Naive thymus-derived CD4-positive, alpha-beta T cell (primary cell): ENCODE measurements at regions not wholly inside any gene's neighbourhood (a gene's known extent, or its start where the extent isn't known, plus 50 kb on each side); places are given as distances from the start of the nearest gene placed in this dataset.

Experiments
- ATAC-seq: fragments of 150-1000 bp; cut with Tn5 transposase; 2 replicates; pipeline ENCODE4 v1.10.0; 2021; ENCODE audit warnings: mild to moderate bottlenecking, moderate library complexity
- CTCF ChIA-PET: fragments of 350-600 bp; sonication (Branson Sonifier 250); formaldehyde crosslinking; loops from one replicate; lab custom pipeline; 2021; ENCODE audit warnings: antibody characterized with exemption; lab: Charles Lee
- POLR2A ChIA-PET: fragments of 350-600 bp; sonication (Branson Sonifier 250); formaldehyde crosslinking; loops from one replicate; lab custom pipeline; 2021; ENCODE audit warnings: antibody characterized with exemption, inconsistent platforms; lab: Charles Lee
- DNase-seq, 9 donors: peaks; one replicate each; pipeline versions ENCODE4 v3.0.0 to v3.0.0-alpha.2; 2020 to 2022; ENCODE audit warnings: mixed read lengths in 1 of 9
- H3K27ac ChIP-seq: one replicate; pipeline ENCODE4 v1.7.0; 2013; ENCODE audit warnings: mild to moderate bottlenecking, low read depth, low read length, moderate library complexity
- H3K27me3 ChIP-seq, 2 donors: one replicate each; pipeline ENCODE4 v1.7.0; 2013; ENCODE audit warnings: low read length in 2 of 2, mild to moderate bottlenecking in 2 of 2, moderate library complexity in 2 of 2; ENCODE audit not compliant: control insufficient read depth in 2 of 2, insufficient read depth in 2 of 2
- H3K36me3 ChIP-seq, 3 experiments: 1 replicate in 2 of 3; 2 replicates in 1 of 3; pipeline ENCODE4 v1.7.0; 2013; ENCODE audit warnings: low read length in 3 of 3, mild to moderate bottlenecking in 3 of 3, moderate library complexity in 1 of 3; ENCODE audit not compliant: insufficient read depth in 3 of 3, control insufficient read depth in 2 of 3
- H3K4me1 ChIP-seq, 2 donors: one replicate each; pipeline ENCODE4 v1.7.0; 2013; ENCODE audit warnings: low read length in 2 of 2, mild to moderate bottlenecking in 2 of 2, moderate library complexity in 1 of 2; ENCODE audit not compliant: control insufficient read depth in 2 of 2, insufficient read depth in 2 of 2
- H3K4me3 ChIP-seq: 2 replicates; pipeline ENCODE4 v1.7.0; 2013; ENCODE audit warnings: mild to moderate bottlenecking, low read length
- H3K9me3 ChIP-seq, 3 experiments: 1 replicate in 2 of 3; 2 replicates in 1 of 3; pipeline ENCODE4 v1.7.0; 2013; ENCODE audit warnings: low read length in 3 of 3; ENCODE audit not compliant: control insufficient read depth in 2 of 3
- H3K27ac Mint-ChIP-seq, 9 donors: one replicate each; pipeline ENCODE4 v1.8.0; 2020 to 2022; ENCODE audit warnings: mixed read lengths in 9 of 9, mild to moderate bottlenecking in 8 of 9, moderate library complexity in 5 of 9, inconsistent platforms in 2 of 9
- H3K27me3 Mint-ChIP-seq, 5 donors: one replicate each; pipeline ENCODE4 v1.8.0; 2021 to 2022; ENCODE audit warnings: mixed read lengths in 5 of 5, mild to moderate bottlenecking in 1 of 5
- H3K36me3 Mint-ChIP-seq, 5 donors: one replicate each; pipeline ENCODE4 v1.8.0; 2020 to 2022; ENCODE audit warnings: mixed read lengths in 5 of 5, mild to moderate bottlenecking in 3 of 5, inconsistent platforms in 1 of 5
- H3K4me1 Mint-ChIP-seq, 7 donors: one replicate each; pipeline ENCODE4 v1.8.0; 2020 to 2022; ENCODE audit warnings: mixed read lengths in 7 of 7, mild to moderate bottlenecking in 3 of 7, inconsistent platforms in 1 of 7
- H3K4me3 Mint-ChIP-seq, 10 donors: one replicate each; pipeline ENCODE4 v1.8.0; 2020 to 2022; ENCODE audit warnings: mild to moderate bottlenecking in 10 of 10, mixed read lengths in 10 of 10, moderate library complexity in 6 of 10, inconsistent platforms in 2 of 10
- H3K9me3 Mint-ChIP-seq, 11 donors: one replicate each; pipeline ENCODE4 v1.8.0; 2020 to 2022; ENCODE audit warnings: mixed read lengths in 11 of 11, mild to moderate bottlenecking in 4 of 11, inconsistent platforms in 1 of 11, moderate library complexity in 1 of 11
- intact Hi-C, 2 donors: fragments of 100-400 bp; cut with micrococcal nuclease; formaldehyde crosslinking; loops; one replicate each; pipeline ENCODE4 v1.15.1; 2023

DNA sequence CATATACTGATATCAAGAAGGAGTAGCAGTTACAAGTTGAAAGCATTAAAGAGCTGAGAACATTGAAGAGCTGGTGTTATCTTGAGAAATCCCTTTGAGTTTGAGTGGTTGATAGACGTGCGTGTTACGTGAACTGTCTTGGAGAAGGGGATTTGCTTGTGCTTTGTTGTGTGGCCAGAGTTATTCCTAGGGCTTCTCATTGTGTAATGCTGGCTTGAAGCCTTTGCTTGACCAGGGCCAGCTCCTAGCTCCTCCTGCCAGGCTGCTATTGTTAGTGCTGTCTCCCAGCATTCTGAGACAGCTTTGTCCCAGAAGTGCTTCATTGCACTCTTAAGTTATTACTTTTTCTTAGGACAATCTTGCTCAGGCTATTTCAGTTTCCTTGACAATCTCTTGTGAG is 116.2 kb upstream of the KCNK2 start:
- no peak for ATAC-seq
- no peaks in the 10 kb centered on the region for H3K4me1 Mint-ChIP-seq
- CTCF ChIA-PET = interaction anchor here (0.8 to 1.0 kb wide), 2 partner anchors 9 kb away, joined by 3 to 4 read pairs; no protein-coding TSS in a partner anchor

DNA sequence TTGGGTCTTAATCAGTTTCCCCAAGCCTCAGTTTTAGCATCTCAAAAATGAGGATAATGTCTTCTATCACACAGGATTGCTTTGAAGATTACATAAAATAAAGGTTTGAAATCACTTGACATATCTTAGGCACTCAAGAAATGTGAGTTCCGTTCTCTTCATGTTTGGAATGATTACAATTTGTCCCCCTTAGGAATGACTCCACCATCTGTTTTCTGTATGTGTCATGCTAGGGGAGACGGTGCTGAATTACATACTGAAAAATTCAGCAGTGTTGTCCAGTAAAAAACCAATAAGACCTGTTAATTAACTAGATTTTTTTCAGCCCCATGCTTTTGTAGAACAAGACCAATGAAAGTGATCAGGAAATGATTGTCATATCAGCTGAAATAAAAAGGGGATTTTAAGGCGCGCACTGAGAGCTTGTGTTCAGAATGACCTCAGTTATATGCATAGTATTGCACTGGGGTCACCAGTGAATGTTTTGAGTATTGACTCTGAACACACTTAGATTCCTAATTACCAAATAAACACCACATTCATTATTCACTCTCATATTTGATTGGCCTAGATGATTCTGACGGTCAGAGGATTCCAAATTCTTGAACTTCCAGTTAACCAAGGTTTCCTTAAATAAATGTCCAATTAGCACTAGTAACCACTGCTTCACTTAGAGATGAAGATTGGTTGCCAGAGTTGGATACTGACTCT is 114.5 kb upstream of the KCNK2 start:
- Mint-ChIP-seq H3K9me3 (no peaks in the 10 kb centered on the region), H3K27ac (no peak overlapping the region), H3K27me3 (peaks cover 1 to 21% (median 14%) of the 10 kb centered on the region in 5 donors), H3K36me3 (no peaks in the 10 kb centered on the region), H3K4me3 (no peak overlapping the region), H3K4me1 (no peaks in the 10 kb centered on the region)
- intact Hi-C loops = no loop called here
- ATAC-seq (no peak), DNase-seq (no peak)
- H3K27ac ChIP-seq = no peak overlapping the region
- no peaks in the 10 kb centered on the region for H3K9me3 ChIP-seq
- ChIA-PET POLR2A (no interaction called here), CTCF (no interaction called here)
- H3K4me3 ChIP-seq = no peak overlapping the region
- H3K27me3 ChIP-seq = no peaks in the 10 kb centered on the region
- no peaks in the 10 kb centered on the region for H3K36me3 ChIP-seq
- no peaks in the 10 kb centered on the region for H3K4me1 ChIP-seq

More for the DNA sequence above, 116.2 kb upstream of the KCNK2 start:
- Histone ChIP-seq H3K36me3 (no peaks in the 10 kb centered on the region), H3K4me1 (no peaks in the 10 kb centered on the region), H3K9me3 (no peaks in the 10 kb centered on the region), H3K4me3 (no peak overlapping the region), H3K27me3 (no peaks in the 10 kb centered on the region), H3K27ac (no peak overlapping the region)
- H3K27me3 Mint-ChIP-seq = peaks cover 0 to 18% (median 14%) of the 10 kb centered on the region in 5 donors
- H3K27ac Mint-ChIP-seq = no peak overlapping the region
- POLR2A ChIA-PET = no interaction called here
- DNase-seq = no peak
- intact Hi-C loops = no loop called here
- H3K36me3 Mint-ChIP-seq = no peaks in the 10 kb centered on the region
- H3K4me3 Mint-ChIP-seq = no peak overlapping the region
- H3K9me3 Mint-ChIP-seq = no peaks in the 10 kb centered on the region

DNA sequence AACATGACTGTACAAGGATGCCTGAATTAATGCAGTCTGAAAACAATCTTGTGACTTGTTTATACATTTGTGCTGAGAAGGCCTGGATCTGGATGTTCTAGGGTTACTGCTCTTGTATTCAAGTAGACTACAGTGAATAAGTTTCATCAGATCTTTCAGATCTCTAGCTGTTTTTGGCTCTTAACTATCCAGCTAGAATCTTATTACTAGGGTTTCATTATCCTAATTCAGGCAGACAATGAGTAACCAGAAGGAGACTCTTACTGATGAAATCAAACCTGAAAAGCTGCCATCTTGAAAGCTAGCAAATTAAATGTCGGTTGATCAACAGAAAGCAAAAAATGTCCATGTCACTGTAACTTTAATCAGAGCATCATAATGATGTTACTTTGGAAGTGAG is 112.5 kb upstream of the KCNK2 start:
- H3K27me3 Mint-ChIP-seq = peaks cover 2 to 23% (median 17%) of the 10 kb centered on the region in 5 donors
- Histone ChIP-seq H3K27ac (no peak overlapping the region), H3K27me3 (no peaks in the 10 kb centered on the region), H3K36me3 (no peaks in the 10 kb centered on the region), H3K9me3 (no peaks in the 10 kb centered on the region), H3K4me1 (no peaks in the 10 kb centered on the region), H3K4me3 (no peak overlapping the region)
- H3K4me1 Mint-ChIP-seq = no peaks in the 10 kb centered on the region
- POLR2A ChIA-PET = no interaction called here
- no peaks in the 10 kb centered on the region for H3K9me3 Mint-ChIP-seq
- DNase-seq (no peak), ATAC-seq (no peak)
- H3K36me3 Mint-ChIP-seq = no peaks in the 10 kb centered on the region
- no peak overlapping the region for H3K27ac Mint-ChIP-seq
- intact Hi-C loops = no loop called here
- H3K4me3 Mint-ChIP-seq = no peak overlapping the region
- CTCF ChIA-PET = no interaction called here

DNA sequence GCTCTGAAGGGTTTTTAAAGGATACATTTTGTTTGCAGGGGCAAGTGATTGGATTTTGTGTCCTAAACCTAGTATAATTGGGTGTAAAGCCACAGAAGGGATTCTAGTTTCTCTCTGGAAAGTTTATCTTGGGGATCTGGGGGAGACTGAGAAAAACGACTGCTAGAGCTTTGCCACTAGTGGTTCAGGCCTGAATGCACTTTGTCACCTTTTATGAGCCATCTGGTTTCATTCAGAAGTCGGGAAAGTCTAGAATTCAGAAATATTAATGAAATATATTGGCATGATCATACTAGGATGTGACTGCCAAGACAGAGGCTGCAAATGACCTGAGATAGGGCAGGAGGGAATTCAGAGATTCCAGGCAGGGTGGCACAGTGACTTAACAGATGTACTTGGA is 111.5 kb upstream of the KCNK2 start:
- H3K4me1 Mint-ChIP-seq = no peaks in the 10 kb centered on the region
- H3K27ac ChIP-seq = no peak overlapping the region
- H3K27ac Mint-ChIP-seq = no peak overlapping the region
- no peaks in the 10 kb centered on the region for H3K9me3 ChIP-seq
- H3K27me3 Mint-ChIP-seq = peaks cover 2 to 22% (median 11%) of the 10 kb centered on the region in 5 donors
- H3K36me3 Mint-ChIP-seq = no peaks in the 10 kb centered on the region
- H3K36me3 ChIP-seq = no peaks in the 10 kb centered on the region
- no peak overlapping the region for H3K4me3 Mint-ChIP-seq
- H3K27me3 ChIP-seq = no peaks in the 10 kb centered on the region
- intact Hi-C loops = no loop called here
- CTCF ChIA-PET = no interaction called here
- ATAC-seq (no peak), DNase-seq (no peak)
- H3K4me1 ChIP-seq = no peaks in the 10 kb centered on the region
- H3K9me3 Mint-ChIP-seq = peaks cover 0 to 2% (median 0%) of the 10 kb centered on the region in 11 donors
- POLR2A ChIA-PET = no interaction called here
- no peak overlapping the region for H3K4me3 ChIP-seq

DNA sequence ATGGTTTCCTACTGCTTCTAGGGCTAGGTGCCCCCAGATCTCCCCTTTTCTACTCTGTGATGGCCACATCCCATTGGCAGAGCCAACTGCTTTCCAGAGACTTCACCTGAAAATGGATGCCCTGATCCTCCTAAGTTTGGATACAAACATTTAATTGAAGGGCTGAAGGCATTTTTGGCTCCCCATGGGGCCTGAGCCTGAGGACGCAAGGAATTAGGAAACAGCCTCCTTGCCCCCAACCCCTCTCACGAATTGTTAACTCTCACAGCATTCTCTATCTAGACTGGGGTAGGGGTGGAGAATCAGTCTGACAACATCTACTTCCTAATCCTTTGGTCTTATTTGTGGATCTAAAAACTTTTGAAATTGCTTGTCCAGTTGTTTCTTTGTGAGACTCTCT is 108.5 kb upstream of the KCNK2 start:
- Histone ChIP-seq H3K27ac (no peak overlapping the region), H3K27me3 (no peaks in the 10 kb centered on the region), H3K4me1 (no peaks in the 10 kb centered on the region), H3K9me3 (no peaks in the 10 kb centered on the region), H3K36me3 (no peaks in the 10 kb centered on the region), H3K4me3 (no peak overlapping the region)
- CTCF ChIA-PET = no interaction called here
- Mint-ChIP-seq H3K27ac (no peak overlapping the region), H3K9me3 (peaks cover 0 to 2% (median 0%) of the 10 kb centered on the region in 11 donors), H3K27me3 (peaks cover 2 to 18% (median 12%) of the 10 kb centered on the region in 5 donors), H3K4me1 (no peaks in the 10 kb centered on the region), H3K4me3 (no peak overlapping the region), H3K36me3 (no peaks in the 10 kb centered on the region)
- intact Hi-C loops = no loop called here
- no peak for ATAC-seq
- POLR2A ChIA-PET = no interaction called here
- DNase-seq = no peak

DNA sequence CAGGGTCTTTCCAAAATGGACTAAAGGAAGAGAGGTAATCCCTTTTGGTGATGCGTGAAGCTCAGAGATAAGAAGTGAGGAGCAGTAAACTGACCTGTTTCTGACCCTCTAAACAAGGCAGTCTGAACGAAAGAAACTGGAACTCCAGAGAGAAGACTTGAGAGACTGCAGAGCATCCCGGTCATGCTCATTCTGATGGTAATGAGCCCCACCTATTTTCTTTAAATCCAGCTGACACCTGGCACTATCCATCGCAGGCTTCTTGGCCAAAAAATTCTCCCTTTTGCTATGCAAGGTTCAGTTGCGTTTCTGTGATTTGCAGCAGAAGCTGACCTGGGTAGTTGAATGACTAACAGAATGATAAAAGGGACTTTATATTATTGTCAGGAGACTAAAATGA is 105.9 kb upstream of the KCNK2 start:
- no peaks in the 10 kb centered on the region for H3K9me3 ChIP-seq
- H3K27me3 ChIP-seq = no peaks in the 10 kb centered on the region
- H3K36me3 Mint-ChIP-seq = no peaks in the 10 kb centered on the region
- ATAC-seq = no peak
- no peak overlapping the region for H3K27ac ChIP-seq
- no peak overlapping the region for H3K27ac Mint-ChIP-seq
- peaks cover 2 to 18% (median 17%) of the 10 kb centered on the region in 5 donors for H3K27me3 Mint-ChIP-seq
- H3K4me1 ChIP-seq = no peaks in the 10 kb centered on the region
- no peaks in the 10 kb centered on the region for H3K4me1 Mint-ChIP-seq
- DNase-seq = no peak
- CTCF ChIA-PET = no interaction called here
- no peak overlapping the region for H3K4me3 ChIP-seq
- intact Hi-C loops = no loop called here
- H3K36me3 ChIP-seq = no peaks in the 10 kb centered on the region
- peaks cover 0 to 2% (median 0%) of the 10 kb centered on the region in 11 donors for H3K9me3 Mint-ChIP-seq
- no peak overlapping the region for H3K4me3 Mint-ChIP-seq
- POLR2A ChIA-PET = no interaction called here

DNA sequence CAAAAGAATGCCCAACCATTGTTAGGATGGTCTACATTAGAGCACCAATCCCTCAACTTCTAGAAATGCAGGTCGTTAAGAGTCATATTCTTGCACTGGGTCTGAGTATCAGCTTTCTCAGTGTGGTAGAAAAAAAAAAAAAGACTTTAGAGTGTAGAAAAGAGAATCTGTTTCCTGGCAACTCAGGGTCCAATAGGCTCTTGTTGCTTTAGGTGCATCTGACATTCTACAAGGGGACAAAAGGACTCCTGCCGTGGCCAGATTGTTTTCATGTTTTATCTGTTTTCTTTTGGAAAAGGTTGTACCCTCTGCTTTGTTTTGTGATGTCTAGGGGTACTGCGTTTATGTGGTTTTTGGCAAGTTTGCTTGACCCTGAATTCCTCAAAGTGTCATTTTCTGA is 105.4 kb upstream of the KCNK2 start:
- Histone ChIP-seq H3K36me3 (no peaks in the 10 kb centered on the region), H3K4me3 (no peak overlapping the region), H3K9me3 (no peaks in the 10 kb centered on the region), H3K4me1 (no peaks in the 10 kb centered on the region), H3K27me3 (no peaks in the 10 kb centered on the region), H3K27ac (no peak overlapping the region)
- ChIA-PET CTCF (no interaction called here), POLR2A (no interaction called here)
- peaks cover 0 to 2% (median 0%) of the 10 kb centered on the region in 11 donors for H3K9me3 Mint-ChIP-seq
- ATAC-seq (no peak), DNase-seq (no peak)
- H3K4me3 Mint-ChIP-seq = no peak overlapping the region
- H3K4me1 Mint-ChIP-seq = no peaks in the 10 kb centered on the region
- no peak overlapping the region for H3K27ac Mint-ChIP-seq
- H3K36me3 Mint-ChIP-seq = no peaks in the 10 kb centered on the region
- intact Hi-C loops = no loop called here
- H3K27me3 Mint-ChIP-seq = peaks cover 2 to 18% (median 17%) of the 10 kb centered on the region in 5 donors
